OCI-LY7 (cell line): ENCODE measurements at regions not wholly inside any gene's neighbourhood (a gene's known extent, or its start where the extent isn't known, plus 50 kb on each side); places are given as distances from the start of the nearest gene placed in this dataset.

Experiments
- BruUV-seq: library from RNA; stranded (reverse); fragments of 400-500 nt; replicated peaks from 2 replicates; lab custom pipeline; 2021; lab: Mats Ljungman, UMichigan
- CTCF ChIA-PET: fragments of 300-600 bp; sonication (Branson Sonifier 250); formaldehyde crosslinking; loops from one replicate; lab custom pipeline; 2022; ENCODE audit warnings: antibody characterized with exemption; ENCODE audit not compliant: unreplicated experiment; lab: Charles Lee
- POLR2A ChIA-PET: fragments of 300-600 bp; sonication (Branson Sonifier 250); formaldehyde crosslinking; loops from one replicate; lab custom pipeline; 2022; ENCODE audit warnings: antibody characterized with exemption; lab: Charles Lee
- DNase-seq: peaks from one replicate; pipeline ENCODE4 v3.0.0-alpha.2; 2015; ENCODE audit warnings: low spot score
- H2AFZ ChIP-seq: fragments of 200-600 bp; sonication (generic), shearing (Covaris generic); 2 replicates; pipeline ENCODE4 v1.6.1; 2014; ENCODE audit warnings: mild to moderate bottlenecking, antibody characterized with exemption, low read length, moderate library complexity
- H3K27ac ChIP-seq: fragments of 200-600 bp; sonication (generic); 2 replicates; pipeline ENCODE4 v1.5.1; 2014; ENCODE audit warnings: mixed run types, low read depth, mild to moderate bottlenecking, moderate library complexity, low read length, inconsistent platforms; ENCODE audit not compliant: poor library complexity, severe bottlenecking
- H3K36me3 ChIP-seq: fragments of 200-600 bp; sonication (generic); 2 replicates; pipeline ENCODE4 v1.6.1; 2014; ENCODE audit warnings: mild to moderate bottlenecking, antibody characterized with exemption, low read length, moderate library complexity, mixed read lengths; ENCODE audit not compliant: insufficient read depth
- H3K4me1 ChIP-seq: fragments of 200-600 bp; sonication (generic); 2 replicates; pipeline ENCODE4 v1.5.1; 2014; ENCODE audit warnings: mild to moderate bottlenecking, low read length; ENCODE audit not compliant: insufficient read depth, poor library complexity, severe bottlenecking
- H3K4me2 ChIP-seq: fragments of 200-600 bp; sonication (generic); 2 replicates; pipeline ENCODE4 v1.6.1; 2014; ENCODE audit warnings: mild to moderate bottlenecking, low read length
- H3K4me3 ChIP-seq: fragments of 200-600 bp; sonication (generic); 2 replicates; pipeline ENCODE4 v1.5.1; 2014; ENCODE audit warnings: mild to moderate bottlenecking, low read depth, low read length; ENCODE audit not compliant: poor library complexity, severe bottlenecking
- H3K79me2 ChIP-seq: fragments of 200-600 bp; sonication (generic); 2 replicates; pipeline ENCODE4 v1.6.1; 2016; ENCODE audit warnings: low read depth, mild to moderate bottlenecking, low read length, moderate library complexity, mixed read lengths; ENCODE audit not compliant: insufficient read depth
- H3K9me2 ChIP-seq: fragments of 200-600 bp; sonication (generic); 2 replicates; pipeline ENCODE4 v1.6.1; 2016; ENCODE audit warnings: mild to moderate bottlenecking, low read length, mixed read lengths; ENCODE audit not compliant: insufficient read depth
- H3K9me3 ChIP-seq: fragments of 200-600 bp; sonication (generic); 2 replicates; pipeline ENCODE4 v1.6.1; 2014; ENCODE audit warnings: mild to moderate bottlenecking, mixed run types, low read length, mixed read lengths
- H4K20me1 ChIP-seq: fragments of 200-600 bp; sonication (generic); 2 replicates; pipeline ENCODE4 v1.6.1; 2014; ENCODE audit warnings: mild to moderate bottlenecking, antibody characterized with exemption, low read length, moderate library complexity, mixed read lengths; ENCODE audit not compliant: insufficient read depth
- EZH2phosphoT487 ChIP-seq: fragments of 200-600 bp; sonication (generic); IDR thresholded peaks from 2 replicates; pipeline ENCODE4 v1.6.1; 2018; ENCODE audit warnings: low read depth, borderline replicate concordance, mild to moderate bottlenecking, mixed run types, antibody characterized with exemption, low read length, moderate library complexity, mixed read lengths
- intact Hi-C: fragments of 100-400 bp; cut with micrococcal nuclease; formaldehyde crosslinking; loops from one replicate; pipeline ENCODE4 v1.10.0; 2022; ENCODE audit not compliant: unreplicated experiment
- TF ChIP-seq, protein P1 (sequence below): fragments of 200-600 bp; sonication (generic); conservative IDR thresholded peaks from 2 replicates; pipeline ENCODE4 v1.5.1; 2014; ENCODE audit warnings: mild to moderate bottlenecking, antibody characterized with exemption, low read length, moderate library complexity, mixed read lengths

DNA sequence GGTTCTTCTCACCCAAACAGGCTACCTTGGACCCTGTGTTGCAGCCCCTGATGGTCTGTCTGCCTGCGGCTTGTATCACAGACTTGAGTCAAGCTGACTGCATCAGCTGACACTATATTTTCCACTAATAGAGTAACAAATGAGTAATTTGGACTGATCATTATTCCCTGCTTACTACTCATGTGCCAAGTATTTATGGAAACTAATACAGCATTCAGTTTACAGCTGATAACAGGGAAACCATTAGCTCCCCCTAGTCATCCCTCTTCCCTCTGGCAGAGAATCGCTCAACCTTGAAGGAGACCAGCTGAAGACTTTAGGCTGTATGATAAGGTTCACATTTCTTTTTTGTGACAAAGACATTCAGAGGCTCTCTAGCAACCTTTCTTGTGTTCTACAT lies 116.6 kb upstream of the SYT6 start:
- Histone ChIP-seq H2AFZ (no peak overlapping the region), H3K4me1 (no peaks in the 10 kb centered on the region), H3K27ac (no peak overlapping the region), H3K9me2 (no peaks in the 10 kb centered on the region), H3K79me2 (no peaks in the 10 kb centered on the region), H3K9me3 (no peaks in the 10 kb centered on the region), H4K20me1 (no peaks in the 10 kb centered on the region), H3K4me3 (no peak overlapping the region), H3K36me3 (no peaks in the 10 kb centered on the region), H3K4me2 (no peak overlapping the region)
- ChIA-PET POLR2A (no interaction called here), CTCF (interaction anchor here (0.5 kb wide), 1 partner anchor 80 kb away, joined by 3 read pairs; no protein-coding TSS in a partner anchor)
- DNase-seq: no peak
- BruUV-seq: no TSS peak
- intact Hi-C loops: no loop called here
- no peak for TF ChIP-seq EZH2phosphoT487
- TF ChIP-seq, protein P1, sequence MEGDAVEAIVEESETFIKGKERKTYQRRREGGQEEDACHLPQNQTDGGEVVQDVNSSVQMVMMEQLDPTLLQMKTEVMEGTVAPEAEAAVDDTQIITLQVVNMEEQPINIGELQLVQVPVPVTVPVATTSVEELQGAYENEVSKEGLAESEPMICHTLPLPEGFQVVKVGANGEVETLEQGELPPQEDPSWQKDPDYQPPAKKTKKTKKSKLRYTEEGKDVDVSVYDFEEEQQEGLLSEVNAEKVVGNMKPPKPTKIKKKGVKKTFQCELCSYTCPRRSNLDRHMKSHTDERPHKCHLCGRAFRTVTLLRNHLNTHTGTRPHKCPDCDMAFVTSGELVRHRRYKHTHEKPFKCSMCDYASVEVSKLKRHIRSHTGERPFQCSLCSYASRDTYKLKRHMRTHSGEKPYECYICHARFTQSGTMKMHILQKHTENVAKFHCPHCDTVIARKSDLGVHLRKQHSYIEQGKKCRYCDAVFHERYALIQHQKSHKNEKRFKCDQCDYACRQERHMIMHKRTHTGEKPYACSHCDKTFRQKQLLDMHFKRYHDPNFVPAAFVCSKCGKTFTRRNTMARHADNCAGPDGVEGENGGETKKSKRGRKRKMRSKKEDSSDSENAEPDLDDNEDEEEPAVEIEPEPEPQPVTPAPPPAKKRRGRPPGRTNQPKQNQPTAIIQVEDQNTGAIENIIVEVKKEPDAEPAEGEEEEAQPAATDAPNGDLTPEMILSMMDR: no peak

GRCh38 chr1:114269539-114269938 lies 115.9 kb upstream of the SYT6 start:
- Histone ChIP-seq H4K20me1 (no peaks in the 10 kb centered on the region), H3K4me2 (no peak overlapping the region), H3K9me2 (no peaks in the 10 kb centered on the region), H3K4me3 (no peak overlapping the region), H3K79me2 (no peaks in the 10 kb centered on the region), H3K9me3 (no peaks in the 10 kb centered on the region), H3K27ac (no peak overlapping the region), H2AFZ (no peak overlapping the region), H3K4me1 (no peaks in the 10 kb centered on the region), H3K36me3 (no peaks in the 10 kb centered on the region)
- ChIA-PET POLR2A (no interaction called here), CTCF (interaction anchor here (0.5 kb wide), 1 partner anchor 81 kb away, joined by 3 read pairs; no protein-coding TSS in a partner anchor)
- DNase-seq: no peak
- BruUV-seq: no TSS peak
- TF ChIP-seq, protein P1: no peak
- no peak for TF ChIP-seq EZH2phosphoT487
- intact Hi-C loops: no loop called here

GRCh38 chr1:114263343-114263742 lies 109.7 kb upstream of the SYT6 start:
- H3K4me3 ChIP-seq: no peak overlapping the region
- ChIA-PET POLR2A (no interaction called here), CTCF (no interaction called here)

More at GRCh38 chr1:114263343-114263742, 109.7 kb upstream of the SYT6 start:
- Histone ChIP-seq H3K9me3 (no peaks in the 10 kb centered on the region), H2AFZ (no peak overlapping the region), H3K79me2 (no peaks in the 10 kb centered on the region), H3K36me3 (no peaks in the 10 kb centered on the region), H3K4me2 (no peak overlapping the region), H3K27ac (no peak overlapping the region), H3K4me1 (no peaks in the 10 kb centered on the region), H4K20me1 (no peaks in the 10 kb centered on the region), H3K9me2 (no peaks in the 10 kb centered on the region)
- BruUV-seq: no TSS peak
- no peak for TF ChIP-seq EZH2phosphoT487
- TF ChIP-seq, protein P1: no peak
- intact Hi-C loops: no loop called here
- no peak for DNase-seq
